GM19240 (cell line): ENCODE measurements at regions not wholly inside any gene's neighbourhood (a gene's known extent, or its start where the extent isn't known, plus 50 kb on each side); places are given as distances from the start of the nearest gene placed in this dataset.

Source experiments
- DNase-seq: peaks from one replicate; pipeline ENCODE4 v3.0.0; 2011; ENCODE audit warnings: low spot score; ENCODE audit not compliant: insufficient read length

DNA sequence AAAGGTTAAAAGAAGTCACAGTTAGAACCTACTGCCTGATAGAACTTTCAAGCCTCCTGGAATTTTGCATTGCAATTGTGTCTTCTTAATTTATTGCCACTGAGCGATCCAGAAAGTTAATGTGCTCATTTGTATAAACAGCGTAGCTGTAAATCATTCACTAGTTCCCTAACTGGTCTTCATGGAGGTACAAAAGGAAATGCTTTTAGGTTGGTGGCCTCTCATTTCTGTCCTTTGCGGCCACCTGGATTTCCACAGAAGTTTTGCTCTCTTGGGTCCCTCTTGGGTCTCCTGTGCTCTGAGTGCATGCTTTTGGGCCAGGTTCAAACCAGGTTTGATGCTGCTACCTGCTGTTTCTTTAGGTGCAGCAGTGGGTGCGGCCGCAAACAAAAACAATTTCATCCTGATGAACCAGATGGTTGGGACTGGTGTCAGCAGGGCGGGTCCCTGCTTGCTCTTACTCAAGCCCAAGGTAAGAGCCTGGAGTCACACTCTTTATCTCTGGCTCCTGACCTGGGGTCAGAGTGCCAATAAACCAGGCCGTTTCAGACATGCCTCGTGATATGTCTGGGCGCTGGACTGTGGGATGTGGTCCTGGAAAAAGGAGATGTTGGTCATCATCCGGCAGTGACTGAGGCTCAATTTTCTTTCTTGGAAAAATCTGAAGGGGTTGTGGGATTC, 270.1 kb downstream of the PTTG2 start:
- no peak for DNase-seq

DNA sequence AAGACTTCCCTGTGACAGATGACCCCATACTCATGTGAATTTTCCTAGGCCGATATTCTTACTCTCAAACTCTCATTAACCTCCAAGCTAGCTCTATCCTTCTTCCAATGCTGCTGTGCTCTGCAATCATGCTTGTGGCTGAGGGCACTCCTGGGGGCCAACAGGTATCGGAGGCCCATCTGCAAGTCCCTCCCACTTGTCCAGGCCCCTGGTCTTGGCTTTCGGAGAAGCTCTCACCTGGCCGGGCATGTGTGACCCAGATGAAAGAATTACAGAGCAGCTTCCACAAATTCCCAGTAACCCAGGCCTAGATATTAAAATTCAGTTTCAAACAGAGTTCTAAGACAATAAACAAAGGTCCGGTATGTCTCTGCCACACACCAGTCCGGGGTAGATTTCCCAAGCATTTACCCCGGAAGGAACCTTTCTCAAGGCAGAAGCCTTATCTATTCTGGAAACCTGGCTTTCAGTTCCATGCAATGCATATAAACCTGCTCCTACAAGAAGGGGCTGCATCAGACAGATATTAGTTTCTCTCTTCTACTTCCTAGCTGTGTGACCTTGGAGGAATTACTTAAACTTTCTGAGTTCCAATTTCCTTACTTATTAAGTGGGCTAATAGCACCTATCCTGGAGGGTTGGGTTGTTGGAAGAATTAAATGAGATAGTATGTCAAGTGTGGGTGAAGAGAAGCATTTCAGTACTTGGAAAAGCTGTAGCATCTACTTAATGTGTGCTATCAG, 270.8 kb downstream of the PTTG2 start:
- no peak for DNase-seq

DNA sequence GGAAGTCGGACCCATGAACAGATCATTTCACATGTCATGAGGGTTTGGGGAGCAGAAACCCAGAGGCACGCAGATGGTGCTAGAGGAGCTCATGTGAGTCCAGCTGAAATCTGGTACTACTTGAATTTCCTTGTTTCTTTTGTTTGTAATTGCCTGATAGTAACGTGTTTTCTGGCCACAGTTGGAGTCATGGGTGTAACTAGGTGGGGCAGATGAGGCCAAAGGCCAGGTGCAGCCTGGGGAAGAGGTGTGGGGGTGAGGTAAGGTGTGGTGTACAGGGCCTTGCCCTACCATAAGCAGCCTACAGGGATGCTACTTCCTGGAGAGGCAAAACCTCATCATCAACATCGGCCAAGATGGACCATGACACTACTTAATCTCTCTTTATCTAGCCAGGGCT, 271.4 kb downstream of the PTTG2 start:
- DNase-seq = no peak

DNA sequence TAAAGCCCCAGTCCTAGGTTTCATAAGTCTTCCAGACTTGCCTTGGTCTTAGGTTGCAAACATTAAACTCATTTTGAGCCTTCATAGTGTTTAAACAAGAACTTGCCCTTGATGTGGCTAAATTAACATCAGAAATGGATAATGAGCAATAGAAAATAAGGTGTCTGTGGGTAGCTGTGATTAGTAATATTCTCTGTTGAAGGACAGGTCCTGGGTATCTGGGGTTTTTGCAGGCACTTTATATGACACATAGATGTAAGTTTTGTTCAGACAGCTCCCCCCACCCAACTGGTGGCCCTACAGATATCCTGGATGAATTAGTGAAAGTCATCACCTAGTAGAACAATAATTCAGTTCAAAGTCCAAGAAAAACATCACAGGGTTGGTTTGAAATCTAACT, 272.5 kb downstream of the PTTG2 start:
- no peak for DNase-seq

DNA sequence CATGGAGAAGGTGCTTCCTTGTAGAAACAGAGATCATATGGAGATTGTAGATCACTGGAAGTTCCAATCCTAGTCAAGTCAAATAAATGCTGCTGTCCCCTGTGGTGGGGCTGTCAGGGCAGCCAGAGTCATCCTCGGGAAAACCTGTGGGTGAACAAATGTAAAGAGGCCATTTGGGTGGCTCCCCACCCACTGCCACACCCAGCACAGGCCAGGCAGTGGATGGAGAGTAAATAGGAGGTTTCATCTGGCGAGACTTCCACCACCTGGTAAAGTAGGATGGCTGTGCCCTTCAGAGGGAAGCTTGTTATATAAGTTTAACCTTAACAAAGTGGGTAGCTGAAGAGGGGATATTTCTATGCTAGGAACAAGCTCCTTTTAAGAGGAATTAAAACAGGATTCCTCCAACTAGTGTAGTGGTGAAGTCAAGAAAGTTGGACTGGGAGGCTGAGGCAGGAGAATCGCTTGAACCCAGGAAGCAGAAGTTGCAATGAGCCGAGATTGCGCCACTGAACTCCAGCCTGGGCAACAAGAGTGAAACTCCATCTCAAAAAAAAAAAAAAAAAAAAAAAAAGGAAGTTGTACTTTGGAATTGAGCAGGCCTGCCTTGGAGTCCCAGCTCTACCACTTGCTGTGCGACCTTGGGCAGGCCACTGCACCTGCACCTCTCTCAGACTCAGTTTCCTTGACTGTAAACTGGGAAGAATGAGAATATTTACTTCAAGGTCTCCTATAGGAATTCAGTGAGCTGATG, 273.7 kb downstream of the PTTG2 start:
- DNase-seq = no peak

DNA sequence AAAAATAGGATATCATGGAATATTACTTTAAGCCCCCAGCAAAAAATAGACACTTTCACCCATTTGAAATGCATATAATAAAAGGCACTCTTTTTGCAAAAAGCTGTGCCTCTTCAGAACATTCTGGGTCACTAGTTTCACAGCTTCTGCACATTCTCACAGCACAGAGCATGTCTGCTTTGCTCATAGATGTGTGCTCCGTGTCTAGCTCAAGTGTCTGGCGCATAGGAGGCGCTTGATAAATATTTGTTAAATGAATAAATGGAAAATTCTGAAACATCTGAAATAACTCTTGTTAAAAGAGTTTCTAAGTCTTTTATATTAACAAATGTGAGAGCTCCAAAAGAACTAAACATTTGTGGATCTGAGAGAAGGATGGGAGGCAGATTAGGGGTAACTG, 275.2 kb downstream of the PTTG2 start:
- DNase-seq = no peak

DNA sequence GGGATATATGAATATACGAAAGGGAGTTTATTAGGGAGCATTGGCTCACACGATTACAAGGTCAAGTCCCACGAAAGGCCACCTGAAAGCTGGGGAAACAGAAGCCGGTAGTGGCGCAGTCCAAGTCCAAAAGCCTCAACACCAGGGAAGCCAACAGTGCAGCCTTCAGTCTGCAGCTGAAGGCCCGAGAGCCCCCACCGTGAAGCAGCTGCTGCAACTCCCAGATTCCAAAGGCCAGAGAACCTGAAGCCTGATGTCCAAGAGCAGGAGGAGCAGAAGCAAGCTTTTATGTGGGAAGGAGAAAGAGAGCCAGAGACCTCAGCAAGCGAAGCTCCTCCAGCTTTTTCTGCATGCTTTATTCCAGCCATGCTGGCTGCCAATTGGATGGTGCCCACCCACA, 275.8 kb downstream of the PTTG2 start:
- no peak for DNase-seq

DNA sequence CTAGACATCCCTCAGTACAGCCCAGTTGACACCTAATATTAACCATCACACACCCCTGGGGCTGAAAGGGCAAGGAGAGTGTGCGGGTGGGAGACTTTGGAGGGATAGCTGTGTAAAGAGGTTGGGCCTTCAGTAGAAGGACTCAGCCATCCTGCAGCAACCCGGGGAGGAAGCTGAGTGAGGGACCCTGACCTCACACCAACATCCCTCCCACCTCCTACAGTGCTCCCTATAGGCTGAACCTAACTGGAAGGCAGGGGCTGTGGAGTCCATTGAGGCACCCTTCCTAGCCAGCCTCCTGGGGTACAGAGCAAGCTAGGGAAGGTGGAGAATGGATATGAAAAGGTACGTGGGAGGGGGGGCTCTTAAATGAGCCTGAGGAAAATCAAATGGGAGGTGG, 276.3 kb downstream of the PTTG2 start:
- DNase-seq = no peak

DNA sequence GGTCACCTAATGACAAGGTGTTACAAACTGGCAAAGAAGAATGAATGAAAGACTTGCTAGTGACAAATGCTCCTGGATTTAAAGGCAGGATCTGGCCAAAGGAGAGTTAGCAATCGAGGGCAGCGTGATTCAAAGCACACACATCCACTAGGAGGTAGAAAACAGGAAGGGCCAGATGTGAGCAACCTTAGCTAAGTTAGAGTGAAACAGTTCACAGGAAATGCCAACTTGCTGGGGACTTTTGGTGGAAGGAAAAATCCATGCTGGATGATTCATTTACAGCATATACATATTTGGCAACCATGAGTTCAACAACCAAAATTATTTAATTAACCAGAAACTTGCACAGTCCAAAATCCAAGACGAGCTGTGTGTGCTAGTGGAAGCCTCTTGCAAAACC, 276.9 kb downstream of the PTTG2 start:
- no peak for DNase-seq

DNA sequence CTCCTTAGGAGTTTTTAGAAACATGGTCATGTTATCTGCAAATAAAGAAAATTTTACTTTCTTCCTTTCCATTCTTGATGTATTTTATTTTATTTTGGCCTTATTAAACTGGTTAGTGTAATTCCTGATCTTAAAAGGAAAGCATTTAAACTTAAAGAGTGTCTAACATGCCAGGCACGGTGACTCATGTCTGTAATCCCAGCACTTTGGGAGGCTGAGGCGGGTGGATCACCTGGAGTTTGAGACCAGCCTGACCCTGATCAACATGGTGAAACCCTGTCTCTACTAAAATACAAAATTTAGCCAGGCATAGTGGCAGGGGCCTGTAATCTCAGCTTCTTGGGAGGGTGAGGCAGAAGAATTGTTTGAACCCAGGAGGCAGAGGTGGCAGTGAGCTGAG, 281.3 kb downstream of the PTTG2 start:
- no peak for DNase-seq

DNA sequence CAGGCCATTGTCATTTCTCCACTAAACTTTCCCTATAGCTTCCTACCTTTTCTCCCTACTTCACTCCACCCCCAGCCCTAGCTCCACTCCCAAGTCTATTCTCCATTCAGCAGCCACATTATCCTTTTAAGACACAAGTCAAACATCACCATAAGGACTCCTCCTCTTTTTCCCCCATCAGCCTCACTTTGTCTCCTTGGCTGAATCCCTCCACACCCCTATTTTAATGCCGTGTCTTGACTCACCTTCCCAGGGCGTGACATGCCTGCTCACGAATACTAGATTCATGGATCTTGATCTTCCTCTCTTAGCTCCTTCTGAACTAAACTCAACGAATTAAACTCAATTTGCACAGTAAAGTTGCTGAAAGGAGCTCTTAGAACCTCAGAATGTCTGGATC, 281.9 kb downstream of the PTTG2 start:
- DNase-seq = no peak

DNA sequence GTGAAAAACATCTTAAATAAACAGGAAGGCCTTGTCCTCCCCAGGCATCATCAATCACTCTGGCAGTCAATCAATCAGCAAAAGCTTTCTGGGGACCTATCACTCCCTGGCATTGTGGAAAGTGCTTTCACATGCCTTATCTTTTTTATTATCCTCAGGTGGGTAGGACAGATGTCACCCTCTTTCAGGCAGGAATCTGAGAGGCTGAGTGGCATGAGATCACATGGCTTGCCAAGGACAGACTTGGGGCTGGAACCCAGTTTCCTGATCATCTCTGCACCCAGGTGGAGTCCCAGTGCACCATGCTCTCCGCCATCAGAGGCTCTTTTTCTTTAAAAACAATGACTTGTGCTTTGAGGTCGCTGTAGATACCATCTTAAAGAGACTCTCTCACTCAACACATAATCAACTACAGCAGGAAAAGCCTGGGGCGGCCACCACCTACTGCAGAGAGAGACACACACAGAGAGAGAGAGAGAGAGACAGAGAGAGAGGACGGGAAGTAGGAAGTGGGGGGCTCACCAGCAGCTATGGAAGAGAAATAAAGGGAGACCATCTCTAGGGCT, 282.7 kb downstream of the PTTG2 start:
- no peak for DNase-seq

DNA sequence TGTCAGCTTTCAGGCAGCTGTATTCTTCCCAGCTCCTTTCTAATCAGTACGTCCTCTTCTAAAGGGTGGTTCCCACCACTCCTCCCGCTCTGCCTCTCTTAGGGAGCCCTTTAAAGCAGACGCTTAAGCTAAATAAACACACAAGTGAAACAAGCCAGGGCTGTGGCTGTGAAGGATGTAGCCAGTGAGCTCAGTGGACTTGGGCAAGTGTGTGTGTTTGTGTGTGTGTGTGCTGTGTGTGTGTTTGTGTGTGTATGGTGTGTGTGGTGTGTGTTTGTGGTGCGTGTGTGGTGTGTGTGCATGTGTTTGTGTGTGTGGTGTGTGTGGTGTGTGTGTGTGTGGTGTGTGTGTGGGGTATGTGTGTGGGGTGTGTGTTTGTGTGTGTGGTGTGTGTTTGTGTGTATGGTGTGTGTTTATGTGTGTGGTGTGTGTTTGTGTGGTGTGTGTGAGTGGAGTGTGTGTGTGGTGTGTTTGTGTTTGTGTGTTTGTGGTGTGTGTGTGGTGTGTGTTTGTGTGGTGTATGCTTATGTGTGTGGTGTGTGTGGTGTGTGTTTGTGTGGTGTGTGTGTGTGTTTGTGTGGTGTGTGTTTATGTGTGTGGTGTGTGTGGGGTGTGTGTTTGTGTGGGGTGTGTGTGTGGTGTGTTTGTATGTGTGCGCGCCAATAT, 283.3 kb downstream of the PTTG2 start:
- no peak for DNase-seq

DNA sequence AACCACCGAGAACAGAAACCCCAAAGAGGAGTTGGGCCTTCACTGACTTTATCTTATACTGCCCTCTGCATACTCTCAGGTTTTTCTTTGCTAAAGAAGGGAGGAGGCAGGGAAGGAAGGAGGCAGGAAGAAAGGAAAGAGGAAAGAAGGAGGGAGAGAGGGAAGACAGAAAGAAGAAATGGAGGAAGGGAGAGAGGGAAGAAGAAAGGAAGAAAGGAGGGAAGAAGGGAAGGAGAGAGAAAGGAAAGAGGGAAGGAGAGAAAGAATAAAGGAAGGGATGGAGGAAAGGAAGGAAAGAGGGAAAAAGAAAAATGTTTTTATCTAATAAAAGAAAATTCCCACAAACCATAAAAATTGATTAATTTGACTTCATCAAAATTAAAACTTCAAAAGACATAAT, 294.6 kb downstream of the PTTG2 start:
- DNase-seq = no peak

DNA sequence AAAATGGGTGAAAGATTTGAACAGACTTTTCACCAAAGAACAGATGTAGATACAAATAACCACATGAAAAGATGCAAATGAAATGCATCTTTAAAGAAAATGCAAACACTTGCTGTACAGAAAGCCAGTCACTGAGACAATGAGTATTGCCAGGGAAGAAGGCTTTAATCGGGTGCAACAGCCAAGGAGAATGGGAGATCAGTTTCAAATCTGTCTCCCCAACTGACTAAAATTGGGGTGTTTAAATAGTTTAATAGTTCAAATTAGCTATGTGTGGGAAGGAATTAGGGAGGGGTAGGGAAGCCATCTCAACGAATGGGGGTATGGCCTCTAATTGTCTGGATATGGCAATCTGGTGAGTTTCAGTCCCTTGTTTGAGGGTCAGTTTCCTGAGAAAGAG, 295.4 kb downstream of the PTTG2 start:
- no peak for DNase-seq

DNA sequence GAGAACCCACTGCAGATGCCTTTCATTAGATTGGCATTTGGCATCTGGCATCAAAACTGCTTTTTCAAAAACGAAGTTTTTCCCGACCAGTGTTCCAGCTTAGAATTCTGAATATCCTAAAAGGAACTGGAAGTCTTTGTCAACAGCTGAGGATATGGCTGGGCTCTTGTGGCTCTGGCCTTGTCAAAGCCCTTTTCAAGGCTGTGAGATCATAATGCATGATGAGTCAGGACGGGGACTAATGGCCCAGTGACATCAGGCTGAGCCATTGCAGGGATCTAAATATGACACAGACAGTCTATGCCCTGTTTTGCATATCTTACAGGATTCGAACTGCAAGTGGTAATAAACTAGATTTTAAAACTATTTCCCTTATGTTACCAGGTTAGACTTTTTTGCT, 306.4 kb downstream of the PTTG2 start:
- no peak for DNase-seq

DNA sequence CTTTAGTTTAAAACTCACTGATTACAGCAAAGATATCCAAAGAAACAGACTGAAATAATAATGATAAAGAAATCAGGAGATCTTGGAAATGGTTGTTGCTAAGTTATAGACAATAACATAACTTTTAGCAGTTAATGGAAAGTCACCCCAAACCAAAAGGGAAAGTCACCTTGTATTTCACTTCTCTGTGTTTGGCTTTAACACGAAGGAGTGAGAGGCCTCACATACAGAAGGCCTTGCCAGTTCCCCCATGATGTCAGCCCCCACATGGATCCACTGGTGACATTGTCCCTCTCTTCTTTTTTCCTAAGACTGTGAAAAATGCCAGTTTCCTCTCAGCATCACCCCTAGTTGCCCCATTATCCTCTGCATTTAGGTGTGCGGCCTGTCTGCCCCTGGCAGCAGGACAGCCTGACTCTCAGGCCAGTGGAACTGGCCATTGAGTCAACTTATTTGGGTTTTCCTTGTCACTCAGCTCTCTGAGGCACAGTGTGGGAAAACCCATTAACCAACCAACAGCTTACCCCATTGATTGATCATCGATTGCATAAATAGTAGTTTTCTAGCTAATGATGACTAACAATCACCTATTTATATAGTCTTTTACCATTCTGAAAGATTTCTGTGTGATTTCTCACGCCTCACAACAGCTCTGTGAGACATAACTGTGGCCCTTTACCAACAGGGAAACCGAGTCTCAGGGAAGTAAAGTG, 308.1 kb downstream of the PTTG2 start:
- DNase-seq = no peak

DNA sequence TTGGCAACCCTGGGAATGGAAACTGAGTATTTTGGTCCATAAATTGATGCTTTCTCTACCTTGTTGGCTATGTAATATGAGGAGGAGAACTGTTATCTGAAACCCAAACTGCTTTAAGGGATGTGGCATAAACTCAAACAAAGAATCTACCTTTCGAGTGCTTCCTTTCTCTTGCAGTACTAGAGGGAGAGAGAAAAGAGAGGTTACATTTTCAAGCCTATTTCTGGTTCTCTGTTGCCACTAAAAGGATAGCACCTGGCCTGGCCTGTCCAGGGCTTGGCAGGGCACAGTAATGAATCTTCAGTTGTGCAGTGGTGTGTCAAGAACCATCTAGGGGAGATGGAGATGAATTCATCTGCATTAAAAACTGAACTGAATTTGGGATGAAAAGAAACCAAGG, 308.6 kb downstream of the PTTG2 start:
- no peak for DNase-seq

DNA sequence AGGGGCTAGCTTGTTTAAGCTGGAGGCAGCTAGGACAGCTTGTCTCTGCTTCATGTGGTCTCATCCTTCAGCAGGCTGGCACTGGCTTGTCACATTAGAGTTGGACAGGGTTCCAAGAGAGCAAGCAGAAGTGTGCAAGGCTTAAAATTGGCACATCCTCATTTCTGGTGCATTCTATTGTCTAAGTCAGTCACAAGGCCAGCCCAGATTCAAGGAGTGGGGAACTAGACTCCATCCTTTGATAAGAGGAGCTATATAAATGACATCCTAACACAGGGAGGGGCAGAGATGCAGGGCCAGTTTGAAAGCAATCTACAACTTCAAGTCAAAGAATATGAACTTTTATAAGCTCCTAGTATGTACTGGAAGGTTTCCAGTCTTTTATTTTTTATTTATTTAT, 313.2 kb downstream of the PTTG2 start:
- no peak for DNase-seq

DNA sequence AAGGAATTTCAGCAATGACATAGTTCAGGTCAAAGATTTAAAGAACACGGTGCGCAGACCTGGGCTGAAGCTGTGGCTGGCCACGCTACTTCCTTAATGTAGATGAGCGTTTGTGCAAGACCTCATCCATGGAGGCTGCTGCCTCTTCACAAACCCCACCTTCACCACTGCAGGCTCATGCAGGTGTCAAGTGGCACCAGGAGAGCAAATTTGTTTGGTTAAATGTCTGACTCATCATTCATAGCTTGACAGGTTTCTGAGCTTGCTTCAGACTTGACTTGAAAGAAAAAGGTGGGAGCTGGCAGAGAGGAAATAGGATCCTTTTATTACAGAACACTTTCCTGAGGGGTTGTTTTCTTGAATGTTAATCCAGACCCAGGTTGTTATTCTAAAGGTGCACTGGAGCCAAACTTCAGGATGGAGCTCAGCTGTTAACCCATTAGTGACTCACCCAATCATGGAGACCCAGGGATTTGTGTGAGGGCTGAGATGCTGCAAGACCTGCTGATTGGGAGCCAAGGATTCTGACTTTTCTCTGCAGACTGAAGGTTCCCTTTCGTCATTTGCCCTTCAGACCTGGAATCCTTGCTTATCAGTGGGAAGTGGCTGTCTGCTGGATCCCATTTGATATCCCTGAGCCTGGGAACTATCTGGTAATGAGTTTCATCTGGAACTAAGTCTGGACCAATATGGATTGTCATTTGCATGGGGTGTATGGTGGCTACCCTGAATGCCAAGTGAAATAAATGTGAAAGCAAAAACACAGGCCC, 315.3 kb downstream of the PTTG2 start:
- DNase-seq = no peak
